Nephron (organoid): ENCODE measurements at regions not wholly inside any gene's neighbourhood (a gene's known extent, or its start where the extent isn't known, plus 50 kb on each side); places are given as distances from the start of the nearest gene placed in this dataset.

Experiments used
- H3K27ac Mint-ChIP-seq, 3 experiments: 2 replicates each; pipeline ENCODE4 v1.8.0; 2020; ENCODE audit warnings: mixed read lengths in 3 of 3, mild to moderate bottlenecking in 2 of 3, moderate library complexity in 1 of 3
- H3K27me3 Mint-ChIP-seq: 2 replicates; pipeline ENCODE4 v1.8.0; 2021; ENCODE audit warnings: low read depth, mild to moderate bottlenecking, moderate library complexity, mixed read lengths
- H3K36me3 Mint-ChIP-seq: 2 replicates; pipeline ENCODE4 v1.8.0; 2020; ENCODE audit warnings: low read depth, mixed read lengths
- H3K4me1 Mint-ChIP-seq: 2 replicates; pipeline ENCODE4 v1.8.0; 2020; ENCODE audit warnings: mixed read lengths
- H3K4me3 Mint-ChIP-seq, 3 experiments: 2 replicates each; pipeline ENCODE4 v1.8.0; 2020; ENCODE audit warnings: mild to moderate bottlenecking in 3 of 3, mixed read lengths in 3 of 3, moderate library complexity in 2 of 3
- H3K9me3 Mint-ChIP-seq: 2 replicates; pipeline ENCODE4 v1.8.0; 2020; ENCODE audit warnings: mixed read lengths
- CTCF ChIP-seq, 3 experiments: fragments of 200-600 bp; sonication (generic); IDR thresholded peaks; one replicate each; pipeline ENCODE4 v1.5.0; 2021; ENCODE audit warnings: antibody characterized with exemption in 3 of 3; ENCODE audit not compliant: unreplicated experiment in 3 of 3

- Mint-ChIP-seq H3K27me3 (no peaks in the 10 kb centered on the region), H3K36me3 (no peaks in the 10 kb centered on the region), H3K4me3 (no peak overlapping the region), H3K9me3 (no peaks in the 10 kb centered on the region), H3K4me1 (peaks cover 70% of the 10 kb centered on the region), H3K27ac (peak overlapping the region; percentile 50 to 63 (median 55))
- no peak for TF ChIP-seq CTCF (IDR thresholded peaks at IDR 0.05; ENCODE audit: unreplicated experiment in 3 of 3)
Observed at GRCh38 chr12:59075141-59075540, 154.8 kb upstream of the LRIG3 start.

DNA sequence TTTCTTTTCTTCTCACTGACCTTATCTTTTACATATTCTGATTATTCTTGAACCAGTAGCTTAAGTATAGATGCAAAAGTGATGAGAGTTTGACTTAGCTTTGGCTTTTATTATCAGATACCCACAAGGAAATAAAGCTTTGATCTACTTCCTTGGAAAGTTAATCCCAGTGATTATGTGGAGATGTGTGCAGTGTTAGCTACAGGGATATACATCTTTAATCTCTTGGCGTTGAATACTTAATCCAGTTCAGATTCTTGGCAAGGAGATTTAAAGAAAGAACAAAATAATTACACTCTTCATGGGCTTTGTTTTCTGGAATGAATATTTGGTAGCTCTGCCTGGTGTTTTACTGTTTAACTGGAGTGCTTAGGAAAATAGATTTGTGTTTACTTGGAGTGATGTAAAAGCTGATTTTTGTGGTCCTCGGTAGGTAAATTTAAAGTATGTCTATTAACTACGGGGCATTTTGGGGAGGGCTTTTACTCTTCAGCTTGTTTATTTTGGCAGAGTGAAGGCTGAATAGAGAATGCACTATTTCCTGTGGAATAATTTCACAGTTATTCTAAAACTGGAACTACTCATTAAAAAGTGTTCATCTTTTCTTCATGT lies 150.1 kb upstream of the LRIG3 start:
- Mint-ChIP-seq H3K9me3 (no peaks in the 10 kb centered on the region), H3K36me3 (no peaks in the 10 kb centered on the region)

GRCh38 chr12:59069516-59069915 lies 149.2 kb upstream of the LRIG3 start:
- no peaks in the 10 kb centered on the region for H3K36me3 Mint-ChIP-seq
- peaks cover 53% of the 10 kb centered on the region for H3K4me1 Mint-ChIP-seq
- H3K27me3 Mint-ChIP-seq, result no peaks in the 10 kb centered on the region
- no peaks in the 10 kb centered on the region for H3K9me3 Mint-ChIP-seq
- no peak overlapping the region for H3K4me3 Mint-ChIP-seq
- H3K27ac Mint-ChIP-seq, result peak overlapping the region; percentile 73 to 95 (median 81)
- no peak for TF ChIP-seq CTCF (IDR thresholded peaks at IDR 0.05; ENCODE audit: unreplicated experiment in 3 of 3)

More for the DNA sequence above, 150.1 kb upstream of the LRIG3 start:
- TF ChIP-seq CTCF (IDR thresholded peaks at IDR 0.05; ENCODE audit: unreplicated experiment in 3 of 3), result no peak
- H3K4me1 Mint-ChIP-seq, result peaks cover 62% of the 10 kb centered on the region
- H3K27me3 Mint-ChIP-seq, result no peaks in the 10 kb centered on the region
- peak overlapping the region; percentile 92 to 95 (median 95) for H3K27ac Mint-ChIP-seq
- H3K4me3 Mint-ChIP-seq, result peak overlapping the region in 2 of 3 experiments; percentile 35

- no peak overlapping the region for H3K4me3 Mint-ChIP-seq
Observed at GRCh38 chr12:59068436-59068835, 148.1 kb upstream of the LRIG3 start.

GRCh38 chr12:59067083-59067482 lies 146.8 kb upstream of the LRIG3 start:
- no peaks in the 10 kb centered on the region for H3K36me3 Mint-ChIP-seq
- no peaks in the 10 kb centered on the region for H3K9me3 Mint-ChIP-seq
- TF ChIP-seq CTCF (IDR thresholded peaks at IDR 0.05; ENCODE audit: unreplicated experiment in 3 of 3), result no peak
- peak overlapping the region in 1 of 3 experiments; percentile 6 for H3K4me3 Mint-ChIP-seq
- H3K27me3 Mint-ChIP-seq, result no peaks in the 10 kb centered on the region
- H3K27ac Mint-ChIP-seq, result peak overlapping the region; percentile 86 to 93 (median 89)
- peaks cover 57% of the 10 kb centered on the region for H3K4me1 Mint-ChIP-seq

More at GRCh38 chr12:59068436-59068835, 148.1 kb upstream of the LRIG3 start:
- H3K36me3 Mint-ChIP-seq, result no peaks in the 10 kb centered on the region
- no peak for TF ChIP-seq CTCF (IDR thresholded peaks at IDR 0.05; ENCODE audit: unreplicated experiment in 3 of 3)
- peaks cover 55% of the 10 kb centered on the region for H3K4me1 Mint-ChIP-seq
- peak overlapping the region; percentile 68 to 89 (median 80) for H3K27ac Mint-ChIP-seq
- no peaks in the 10 kb centered on the region for H3K27me3 Mint-ChIP-seq
- H3K9me3 Mint-ChIP-seq, result no peaks in the 10 kb centered on the region

DNA sequence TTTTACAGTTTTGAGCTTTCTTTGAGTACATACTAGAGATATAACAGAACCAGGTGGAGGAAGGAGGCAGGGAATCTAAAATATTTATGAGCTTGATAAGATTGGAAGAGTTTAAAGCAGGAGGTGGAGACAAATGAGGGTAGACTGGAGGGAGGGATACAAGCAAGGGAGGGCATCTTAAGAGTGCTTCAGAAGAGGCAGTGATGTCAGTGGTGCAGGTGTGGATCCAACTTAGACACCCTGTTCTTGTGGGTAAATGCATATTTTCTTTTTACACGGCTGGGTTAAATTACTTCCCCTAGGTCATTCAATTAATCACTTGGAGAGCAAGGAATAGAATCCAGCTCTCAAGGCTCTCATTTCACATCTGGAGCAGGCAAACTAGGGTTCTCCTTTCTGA lies 146.1 kb upstream of the LRIG3 start:
- no peak for TF ChIP-seq CTCF (IDR thresholded peaks at IDR 0.05; ENCODE audit: unreplicated experiment in 3 of 3)
- Mint-ChIP-seq H3K27me3 (no peaks in the 10 kb centered on the region), H3K4me1 (peaks cover 54% of the 10 kb centered on the region), H3K36me3 (no peaks in the 10 kb centered on the region), H3K4me3 (peak overlapping the region in 1 of 3 experiments; percentile 7), H3K9me3 (no peaks in the 10 kb centered on the region), H3K27ac (peak overlapping the region; percentile 86 to 93 (median 89))
